ENCODE measurements at regions not wholly inside any gene's neighbourhood (a gene's known extent, or its start where the extent isn't known, plus 50 kb on each side); places are given as distances from the start of the nearest gene placed in this dataset.

DNA sequence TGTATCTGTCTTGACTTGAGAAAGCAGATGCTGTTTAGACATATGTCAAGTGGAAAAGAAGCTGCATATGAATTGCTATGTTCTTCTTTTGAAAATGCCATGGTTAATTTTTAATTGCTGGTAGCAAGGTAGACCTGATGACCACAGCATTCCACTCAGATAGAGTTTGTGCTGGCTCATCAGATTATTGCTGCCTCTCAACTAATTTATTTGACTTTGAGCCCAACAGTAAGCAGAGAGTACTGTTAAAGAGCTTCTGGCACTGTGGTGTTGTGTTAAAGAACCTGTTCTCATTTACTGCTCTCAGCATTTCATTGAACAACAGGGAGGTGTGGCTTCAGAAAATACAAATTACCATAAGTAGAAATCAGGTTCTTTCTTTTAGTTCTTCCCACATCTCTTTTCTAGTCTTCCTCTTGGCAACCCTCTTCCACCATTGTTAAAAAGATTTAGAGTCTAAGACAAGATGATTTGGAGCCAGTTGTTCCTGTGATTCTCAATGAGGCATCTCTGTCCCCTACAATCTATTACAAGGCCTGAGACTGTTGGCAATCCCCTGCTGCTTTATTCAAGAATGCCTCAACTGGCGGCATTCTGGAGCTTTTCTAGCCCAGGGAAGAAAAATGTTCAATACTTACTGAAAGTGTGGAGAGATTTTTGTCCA is 967.6 kb upstream of the GJE1 start:
- no peak for TF ChIP-seq CTCF (IDR thresholded peaks at IDR 0.05)
- no peak for TF ChIP-seq POLR2A (IDR thresholded peaks at IDR 0.05)
